DND-41 (cell line): ENCODE measurements at regions not wholly inside any gene's neighbourhood (a gene's known extent, or its start where the extent isn't known, plus 50 kb on each side); places are given as distances from the start of the nearest gene placed in this dataset.

Experiments used
- ATAC-seq: fragments of 200-7000 bp; cut with Tn5 transposase; 3 replicates; pipeline ENCODE4 v1.9.1; 2021; ENCODE audit warnings: low read depth; ENCODE audit not compliant: insufficient read depth
- DNase-seq: peaks from one replicate; pipeline ENCODE4 v3.0.0-alpha.2; 2020
- H2AFZ ChIP-seq: 2 replicates; pipeline ENCODE4 v1.6.0; 2012; ENCODE audit warnings: low read depth, low read length
- H3K27ac ChIP-seq: 2 replicates; pipeline ENCODE4 v1.5.1; 2012; ENCODE audit warnings: low read length, inconsistent platforms
- H3K27me3 ChIP-seq: fragments of 200-600 bp; sonication (generic); 2 replicates; pipeline ENCODE4 v1.6.0; 2012; ENCODE audit warnings: low read length, mild to moderate bottlenecking, inconsistent platforms; ENCODE audit not compliant: insufficient read depth, poor library complexity
- H3K36me3 ChIP-seq: 2 replicates; pipeline ENCODE4 v1.5.1; 2012; ENCODE audit warnings: low read length, inconsistent platforms; ENCODE audit not compliant: insufficient read depth
- H3K4me1 ChIP-seq: 2 replicates; pipeline ENCODE4 v1.5.1; 2012; ENCODE audit warnings: mild to moderate bottlenecking, low read length; ENCODE audit not compliant: insufficient read depth
- H3K4me2 ChIP-seq: 2 replicates; pipeline ENCODE4 v1.6.0; 2012; ENCODE audit warnings: mild to moderate bottlenecking, moderate library complexity, low read length, inconsistent platforms; ENCODE audit not compliant: insufficient read depth
- H3K4me3 ChIP-seq, 2 experiments: fragments of 200-600 bp in 1 of 2; shearing (Covaris generic) in 1 of 2; 2 replicates each; pipeline ENCODE4 v1.5.1; 2012 to 2016; ENCODE audit warnings: inconsistent platforms in 2 of 2, low read length in 2 of 2, mild to moderate bottlenecking in 2 of 2, low read depth in 1 of 2, moderate library complexity in 1 of 2
- H3K79me2 ChIP-seq: 2 replicates; pipeline ENCODE4 v1.6.0; 2012; ENCODE audit warnings: low read length, inconsistent platforms; ENCODE audit not compliant: insufficient read depth
- H3K9ac ChIP-seq: 2 replicates; pipeline ENCODE4 v1.6.0; 2012; ENCODE audit warnings: low read depth, mild to moderate bottlenecking, inconsistent platforms, low read length, moderate library complexity
- H3K9me3 ChIP-seq: 2 replicates; pipeline ENCODE4 v1.5.1; 2012; ENCODE audit warnings: low read length, moderate library complexity, mild to moderate bottlenecking, inconsistent platforms; ENCODE audit not compliant: insufficient read depth, severe bottlenecking
- H4K20me1 ChIP-seq: 2 replicates; pipeline ENCODE4 v1.6.0; 2012; ENCODE audit warnings: low read length; ENCODE audit not compliant: insufficient read depth
- EZH2 ChIP-seq: IDR thresholded peaks from 3 replicates; pipeline ENCODE4 v1.6.1; 2012; ENCODE audit warnings: borderline replicate concordance, low read depth, mild to moderate bottlenecking, moderate library complexity, low read length, inconsistent platforms; ENCODE audit not compliant: severe bottlenecking
- TF ChIP-seq, protein P1 (sequence below): IDR thresholded peaks from 2 replicates; pipeline ENCODE4 v1.5.1; 2012; ENCODE audit warnings: borderline replicate concordance, low read length, moderate library complexity, mild to moderate bottlenecking; ENCODE audit not compliant: poor library complexity, severe bottlenecking; ENCODE audit errors: extremely low read depth

DNA sequence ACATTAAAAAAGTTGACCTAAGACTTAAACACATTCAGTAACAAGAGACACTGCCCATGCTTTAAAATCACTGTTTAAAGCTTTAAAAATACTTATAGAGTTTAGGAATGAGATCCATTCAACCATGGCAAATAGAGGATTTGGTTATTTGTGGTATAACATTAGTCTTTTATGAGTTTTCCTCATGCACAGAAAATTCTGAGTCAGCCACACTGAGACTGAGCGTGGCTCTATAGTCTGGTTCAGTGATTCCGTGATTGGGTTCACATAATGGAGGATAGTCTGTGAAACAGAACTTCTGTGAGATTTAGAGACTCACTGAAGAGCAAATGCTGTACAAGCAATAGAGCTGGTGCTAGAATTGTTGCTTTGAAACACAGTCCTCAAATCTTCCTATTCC is 1502.4 kb upstream of the PIK3C3 start:
- Histone ChIP-seq H3K36me3 (no peaks in the 10 kb centered on the region), H3K9ac (no peak overlapping the region), H3K27ac (no peak overlapping the region), H3K4me1 (peaks cover 17% of the 10 kb centered on the region), H3K4me2 (no peak overlapping the region), H3K27me3 (no peaks in the 10 kb centered on the region), H2AFZ (no peak overlapping the region), H3K4me3 (no peak overlapping the region), H4K20me1 (no peaks in the 10 kb centered on the region), H3K9me3 (no peaks in the 10 kb centered on the region), H3K79me2 (no peaks in the 10 kb centered on the region)
- ATAC-seq (no peak), DNase-seq (no peak)
- TF ChIP-seq, protein P1, sequence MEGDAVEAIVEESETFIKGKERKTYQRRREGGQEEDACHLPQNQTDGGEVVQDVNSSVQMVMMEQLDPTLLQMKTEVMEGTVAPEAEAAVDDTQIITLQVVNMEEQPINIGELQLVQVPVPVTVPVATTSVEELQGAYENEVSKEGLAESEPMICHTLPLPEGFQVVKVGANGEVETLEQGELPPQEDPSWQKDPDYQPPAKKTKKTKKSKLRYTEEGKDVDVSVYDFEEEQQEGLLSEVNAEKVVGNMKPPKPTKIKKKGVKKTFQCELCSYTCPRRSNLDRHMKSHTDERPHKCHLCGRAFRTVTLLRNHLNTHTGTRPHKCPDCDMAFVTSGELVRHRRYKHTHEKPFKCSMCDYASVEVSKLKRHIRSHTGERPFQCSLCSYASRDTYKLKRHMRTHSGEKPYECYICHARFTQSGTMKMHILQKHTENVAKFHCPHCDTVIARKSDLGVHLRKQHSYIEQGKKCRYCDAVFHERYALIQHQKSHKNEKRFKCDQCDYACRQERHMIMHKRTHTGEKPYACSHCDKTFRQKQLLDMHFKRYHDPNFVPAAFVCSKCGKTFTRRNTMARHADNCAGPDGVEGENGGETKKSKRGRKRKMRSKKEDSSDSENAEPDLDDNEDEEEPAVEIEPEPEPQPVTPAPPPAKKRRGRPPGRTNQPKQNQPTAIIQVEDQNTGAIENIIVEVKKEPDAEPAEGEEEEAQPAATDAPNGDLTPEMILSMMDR = no peak
- TF ChIP-seq EZH2 = no peak

DNA sequence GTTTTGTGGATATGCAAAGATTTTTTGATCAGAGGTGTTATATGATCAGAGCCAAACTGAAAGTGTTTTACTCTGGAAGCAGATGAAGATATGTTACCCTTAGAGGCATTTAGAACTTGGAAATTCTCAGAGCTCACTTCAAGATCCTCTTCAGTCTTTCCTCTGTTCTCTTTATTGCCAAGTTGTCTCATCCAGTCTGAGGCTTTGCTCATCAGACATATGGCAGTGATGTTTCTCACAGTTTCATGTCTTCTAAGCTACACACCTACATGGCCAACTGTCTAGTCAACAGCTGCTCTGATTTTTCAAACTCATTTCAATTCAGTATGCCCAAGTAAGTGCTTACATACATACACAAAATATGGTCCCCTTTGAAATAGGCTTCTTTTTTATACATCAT is 1504.3 kb upstream of the PIK3C3 start:
- H3K27me3 ChIP-seq = no peaks in the 10 kb centered on the region
- no peak overlapping the region for H3K27ac ChIP-seq
- DNase-seq = no peak
- H3K4me3 ChIP-seq = no peak overlapping the region
- no peak overlapping the region for H2AFZ ChIP-seq
- H3K4me1 ChIP-seq = peaks cover 11% of the 10 kb centered on the region
- no peak overlapping the region for H3K4me2 ChIP-seq
- H3K36me3 ChIP-seq = no peaks in the 10 kb centered on the region
- no peaks in the 10 kb centered on the region for H4K20me1 ChIP-seq
- no peak overlapping the region for H3K9ac ChIP-seq
- no peaks in the 10 kb centered on the region for H3K79me2 ChIP-seq
- TF ChIP-seq, protein P1 = no peak
- TF ChIP-seq EZH2 = no peak
- H3K9me3 ChIP-seq = no peaks in the 10 kb centered on the region
- ATAC-seq = no peak

DNA sequence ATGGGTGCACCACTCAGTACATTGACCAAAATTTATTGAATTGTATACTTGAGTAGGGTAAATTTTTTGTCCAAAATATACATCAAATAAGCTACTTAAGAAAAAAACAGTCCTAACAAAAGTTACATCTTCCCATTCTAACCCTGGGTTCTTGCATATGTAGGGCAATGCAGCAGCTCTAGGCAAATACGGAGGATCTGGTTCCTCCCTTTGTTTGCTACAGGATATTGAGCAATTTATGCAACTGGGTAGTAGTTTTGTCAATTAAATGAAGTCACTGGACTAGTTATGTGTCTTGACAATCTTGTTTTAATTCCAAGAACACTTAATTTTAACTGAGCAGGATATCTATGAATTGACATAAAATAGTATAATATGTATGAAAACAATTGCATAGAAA is 1507.2 kb upstream of the PIK3C3 start:
- Histone ChIP-seq H3K36me3 (no peaks in the 10 kb centered on the region), H3K27ac (no peak overlapping the region), H3K27me3 (no peaks in the 10 kb centered on the region), H3K9me3 (no peaks in the 10 kb centered on the region), H4K20me1 (no peaks in the 10 kb centered on the region), H3K79me2 (no peaks in the 10 kb centered on the region), H3K4me2 (no peak overlapping the region), H3K4me3 (no peak overlapping the region), H2AFZ (no peak overlapping the region), H3K4me1 (no peaks in the 10 kb centered on the region), H3K9ac (no peak overlapping the region)
- ATAC-seq = no peak
- no peak for DNase-seq
- TF ChIP-seq EZH2 = no peak
- TF ChIP-seq, protein P1 = no peak

DNA sequence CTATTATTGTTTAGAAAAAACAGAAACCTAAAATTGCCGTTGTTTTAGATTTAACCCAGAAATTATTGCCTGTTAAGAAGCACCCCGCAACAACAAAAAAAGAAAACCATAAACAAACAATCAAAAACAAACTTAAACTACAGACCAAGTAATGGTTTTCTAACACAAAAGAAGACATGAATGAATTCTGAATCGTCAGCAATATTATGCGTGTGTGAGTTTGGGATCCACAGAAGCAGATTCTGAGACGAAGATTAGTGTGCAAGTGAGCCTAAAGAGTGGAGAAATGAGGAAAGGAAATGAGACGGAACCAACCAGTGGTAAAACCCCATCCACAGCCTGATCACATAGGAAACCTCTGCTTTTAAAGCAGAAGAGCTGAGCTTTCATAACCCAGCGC is 1514.9 kb upstream of the PIK3C3 start:
- no peaks in the 10 kb centered on the region for H3K27me3 ChIP-seq
- DNase-seq (no peak), ATAC-seq (no peak)
- no peak overlapping the region for H3K4me2 ChIP-seq
- H3K79me2 ChIP-seq = no peaks in the 10 kb centered on the region
- no peak overlapping the region for H2AFZ ChIP-seq
- no peak overlapping the region for H3K27ac ChIP-seq
- no peaks in the 10 kb centered on the region for H3K4me1 ChIP-seq
- H3K9ac ChIP-seq = no peak overlapping the region
- no peaks in the 10 kb centered on the region for H3K9me3 ChIP-seq
- no peak for TF ChIP-seq EZH2
- TF ChIP-seq, protein P1 = no peak
- no peaks in the 10 kb centered on the region for H3K36me3 ChIP-seq
- H4K20me1 ChIP-seq = no peaks in the 10 kb centered on the region
- no peak overlapping the region for H3K4me3 ChIP-seq
